ENCODE measurements at regions not wholly inside any gene's neighbourhood (a gene's known extent, or its start where the extent isn't known, plus 50 kb on each side); places are given as distances from the start of the nearest gene placed in this dataset.
"Not testable (repeated sequence)": the region's sequence is repeated elsewhere in the genome, so short reads cannot be mapped to it uniquely, and the experiment has no call there.

GRCh38 chr21:18118566-18118965 lies 126.1 kb upstream of the CHODL start:
- TF ChIP-seq MAX (IDR thresholded peaks at IDR 0.05; ENCODE audit: low read depth, low read length) (no peak), POLR2A (IDR thresholded peaks at IDR 0.05; ENCODE audit: extremely low read depth, insufficient read length) (no peak), MYC (IDR thresholded peaks at IDR 0.05; ENCODE audit: low read depth, low read length) (no peak), CTCF (IDR thresholded peaks at IDR 0.05; ENCODE audit: low read depth, low read length) (no peak)
- no peak for DNase-seq (ENCODE audit: low read depth)
- H3K4me3 ChIP-seq (ENCODE audit: low read depth, low read length), result no peak overlapping the region

- TF ChIP-seq CTCF (IDR thresholded peaks at IDR 0.05; ENCODE audit: low read depth, low read length) (no peak), MAX (IDR thresholded peaks at IDR 0.05; ENCODE audit: low read depth, low read length) (no peak), MYC (IDR thresholded peaks at IDR 0.05; ENCODE audit: low read depth, low read length) (no peak), POLR2A (IDR thresholded peaks at IDR 0.05; ENCODE audit: extremely low read depth, insufficient read length) (no peak)
- no peak for DNase-seq (ENCODE audit: low read depth)
- H3K4me3 ChIP-seq (ENCODE audit: low read depth, low read length), result no peak overlapping the region
Measured at GRCh38 chr21:18117176-18117575, 127.5 kb upstream of the CHODL start.

- H3K4me3 ChIP-seq (ENCODE audit: low read depth, low read length), result no peak overlapping the region
- TF ChIP-seq MAX (IDR thresholded peaks at IDR 0.05; ENCODE audit: low read depth, low read length), result no peak
- DNase-seq (ENCODE audit: low read depth), result no peak
Measured at GRCh38 chr21:18114810-18115209, 129.8 kb upstream of the CHODL start.

GRCh38 chr21:18104802-18105201 lies 139.8 kb upstream of the CHODL start:
- TF ChIP-seq CTCF (IDR thresholded peaks at IDR 0.05; ENCODE audit: low read depth, low read length) (no peak), POLR2A (IDR thresholded peaks at IDR 0.05; ENCODE audit: extremely low read depth, insufficient read length) (no peak), MYC (IDR thresholded peaks at IDR 0.05; ENCODE audit: low read depth, low read length) (no peak), MAX (IDR thresholded peaks at IDR 0.05; ENCODE audit: low read depth, low read length) (no peak)
- no peak for DNase-seq (ENCODE audit: low read depth)
- H3K4me3 ChIP-seq (ENCODE audit: low read depth, low read length), result no peak overlapping the region

- H3K4me3 ChIP-seq (ENCODE audit: low read depth, low read length); DNase-seq (ENCODE audit: low read depth): not testable (repeated sequence)
Measured at GRCh38 chr21:18096413-18096812, 148.2 kb upstream of the CHODL start.

- DNase-seq (ENCODE audit: low read depth), result no peak
- TF ChIP-seq POLR2A (IDR thresholded peaks at IDR 0.05; ENCODE audit: extremely low read depth, insufficient read length) (no peak), CTCF (IDR thresholded peaks at IDR 0.05; ENCODE audit: low read depth, low read length) (no peak), MAX (IDR thresholded peaks at IDR 0.05; ENCODE audit: low read depth, low read length) (no peak), MYC (IDR thresholded peaks at IDR 0.05; ENCODE audit: low read depth, low read length) (no peak)
- no peak overlapping the region for H3K4me3 ChIP-seq (ENCODE audit: low read depth, low read length)
Measured at GRCh38 chr21:18089786-18090185, 154.8 kb upstream of the CHODL start.

- DNase-seq (ENCODE audit: low read depth), result no peak
- TF ChIP-seq MYC (IDR thresholded peaks at IDR 0.05; ENCODE audit: low read depth, low read length) (no peak), MAX (IDR thresholded peaks at IDR 0.05; ENCODE audit: low read depth, low read length) (no peak), CTCF (IDR thresholded peaks at IDR 0.05; ENCODE audit: low read depth, low read length) (no peak), POLR2A (IDR thresholded peaks at IDR 0.05; ENCODE audit: extremely low read depth, insufficient read length) (no peak)
- H3K4me3 ChIP-seq (ENCODE audit: low read depth, low read length), result no peak overlapping the region
Measured at GRCh38 chr21:18070392-18070791, 174.2 kb upstream of the CHODL start.
